PC-9 (cell line): ENCODE measurements at regions not wholly inside any gene's neighbourhood (a gene's known extent, or its start where the extent isn't known, plus 50 kb on each side); places are given as distances from the start of the nearest gene placed in this dataset.

ENCODE experiments used
- EZH2 ChIP-seq: fragments of 200-600 bp; sonication (generic); IDR thresholded peaks from 2 replicates; pipeline ENCODE4 v1.8.0; 2017; ENCODE audit warnings: antibody characterized with exemption, low read depth
- TF ChIP-seq, protein P1 (sequence below): fragments of 200-600 bp; sonication (generic); conservative IDR thresholded peaks from 2 replicates; pipeline ENCODE4 v1.6.1; 2017; ENCODE audit warnings: mixed run types, antibody characterized with exemption, mild to moderate bottlenecking, moderate library complexity

DNA sequence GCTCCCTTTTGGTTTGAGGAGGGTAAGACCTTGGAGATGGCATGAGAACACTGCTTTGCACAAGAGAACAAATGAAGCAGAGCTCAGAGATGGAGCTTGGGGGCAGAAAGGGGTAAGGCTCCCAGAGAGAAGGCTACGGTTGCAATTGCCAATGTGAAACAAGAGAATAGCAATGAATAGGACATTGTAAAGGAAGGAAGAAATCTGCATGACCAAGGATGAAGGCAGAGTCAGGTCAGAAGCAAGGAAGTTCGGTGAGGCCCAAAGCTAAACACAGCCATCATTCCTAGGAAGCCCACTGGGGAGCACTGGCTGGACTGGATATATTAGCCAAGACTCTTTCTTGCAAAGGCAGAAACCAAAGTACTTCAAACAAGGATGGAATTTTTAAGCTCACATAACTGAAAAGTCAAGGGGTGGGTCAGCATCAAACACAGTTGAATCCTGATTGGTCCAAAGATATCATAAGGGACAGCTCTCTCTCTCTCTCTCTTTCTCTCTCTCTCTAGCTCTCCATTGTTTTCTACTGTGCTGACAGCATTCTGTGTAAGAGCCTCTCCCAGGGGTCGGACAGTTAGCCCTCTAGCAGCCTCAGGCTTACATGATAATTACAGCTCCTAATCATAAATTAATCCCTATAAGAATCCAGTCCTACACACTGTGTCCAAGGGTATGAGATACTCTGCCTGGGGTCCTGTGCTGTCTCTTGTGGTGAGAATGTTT lies 484.3 kb downstream of the SOX6 start:
- TF ChIP-seq, protein P1, sequence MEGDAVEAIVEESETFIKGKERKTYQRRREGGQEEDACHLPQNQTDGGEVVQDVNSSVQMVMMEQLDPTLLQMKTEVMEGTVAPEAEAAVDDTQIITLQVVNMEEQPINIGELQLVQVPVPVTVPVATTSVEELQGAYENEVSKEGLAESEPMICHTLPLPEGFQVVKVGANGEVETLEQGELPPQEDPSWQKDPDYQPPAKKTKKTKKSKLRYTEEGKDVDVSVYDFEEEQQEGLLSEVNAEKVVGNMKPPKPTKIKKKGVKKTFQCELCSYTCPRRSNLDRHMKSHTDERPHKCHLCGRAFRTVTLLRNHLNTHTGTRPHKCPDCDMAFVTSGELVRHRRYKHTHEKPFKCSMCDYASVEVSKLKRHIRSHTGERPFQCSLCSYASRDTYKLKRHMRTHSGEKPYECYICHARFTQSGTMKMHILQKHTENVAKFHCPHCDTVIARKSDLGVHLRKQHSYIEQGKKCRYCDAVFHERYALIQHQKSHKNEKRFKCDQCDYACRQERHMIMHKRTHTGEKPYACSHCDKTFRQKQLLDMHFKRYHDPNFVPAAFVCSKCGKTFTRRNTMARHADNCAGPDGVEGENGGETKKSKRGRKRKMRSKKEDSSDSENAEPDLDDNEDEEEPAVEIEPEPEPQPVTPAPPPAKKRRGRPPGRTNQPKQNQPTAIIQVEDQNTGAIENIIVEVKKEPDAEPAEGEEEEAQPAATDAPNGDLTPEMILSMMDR = no peak
- no peak for TF ChIP-seq EZH2
